HCT116 (cell line): ENCODE measurements at regions not wholly inside any gene's neighbourhood (a gene's known extent, or its start where the extent isn't known, plus 50 kb on each side); places are given as distances from the start of the nearest gene placed in this dataset.

ENCODE experiments used
- ATAC-seq: fragments of 200-7000 bp; cut with Tn5 transposase; 2 replicates; pipeline ENCODE4 v1.9.1; 2020; ENCODE audit warnings: mild to moderate bottlenecking, moderate library complexity
- BruUV-seq: library from RNA; stranded (reverse); fragments of 400-500 nt; replicated peaks from 2 replicates; lab custom pipeline; 2021; lab: Mats Ljungman, UMichigan
- CTCF ChIA-PET: fragments of 300-600 bp; sonication (Branson Sonifier 250); formaldehyde crosslinking; loops from one replicate; lab custom pipeline; 2021; ENCODE audit warnings: antibody characterized with exemption; lab: Charles Lee
- POLR2A ChIA-PET: fragments of 300-600, 350-600 bp; sonication (Branson Sonifier 250); formaldehyde crosslinking; loops from one replicate; lab custom pipeline; 2021; ENCODE audit warnings: antibody characterized with exemption; lab: Charles Lee
- RAD21 ChIA-PET, 2 experiments: fragments of 300-600 bp; sonication (Branson Sonifier 250); formaldehyde crosslinking; loops; one replicate each; lab custom pipeline; 2023; ENCODE audit warnings: low total read pairs in 2 of 2; ENCODE audit not compliant: uncharacterized antibody in 2 of 2, unreplicated experiment in 2 of 2, low non-redundant PET in 1 of 2; lab: Charles Lee
- DNase-seq: peaks from one replicate; pipeline ENCODE4 v3.0.0-alpha.2; 2010; ENCODE audit warnings: low read depth, low spot score
- H2AFZ ChIP-seq: fragments of 200-600 bp; shearing (Covaris generic), sonication (generic); 2 replicates; pipeline ENCODE4 v1.6.1; 2017; ENCODE audit warnings: low read depth, mixed run types, mixed read lengths, antibody characterized with exemption, low read length; ENCODE audit not compliant: poor library complexity, severe bottlenecking
- H3K27ac ChIP-seq: 2 replicates; pipeline ENCODE4 v1.5.1; 2012; ENCODE audit warnings: low read depth, low read length
- H3K27me3 ChIP-seq: fragments of 200-600 bp; sonication (generic); 2 replicates; pipeline ENCODE4 v1.6.1; 2016; ENCODE audit warnings: mixed run types, low read length, mixed read lengths; ENCODE audit not compliant: insufficient read depth
- H3K36me3 ChIP-seq, 2 experiments: fragments of 200-500 bp in 1 of 2; fragments of 200-600 bp in 1 of 2; sonication (Bioruptor generic) in 1 of 2; sonication (generic) in 1 of 2; 2 replicates each; pipeline versions ENCODE4 v1.5.1 to v1.6.1; 2014 to 2016; ENCODE audit warnings: low read length in 2 of 2, inconsistent platforms in 1 of 2, mixed read lengths in 1 of 2, mixed run types in 1 of 2; ENCODE audit not compliant: insufficient read depth in 2 of 2, control insufficient read depth in 1 of 2
- H3K4me1 ChIP-seq, 2 experiments: fragments of 200-600 bp in 1 of 2; sonication (generic) in 1 of 2; 2 replicates each; pipeline versions ENCODE4 v1.5.1 to v1.6.1; 2012 to 2017; ENCODE audit warnings: low read length in 2 of 2, inconsistent platforms in 1 of 2, mild to moderate bottlenecking in 1 of 2, mixed read lengths in 1 of 2, mixed run types in 1 of 2, moderate library complexity in 1 of 2; ENCODE audit not compliant: insufficient read depth in 2 of 2, control insufficient read depth in 1 of 2
- H3K4me2 ChIP-seq: fragments of 200-600 bp; sonication (generic); 2 replicates; pipeline ENCODE4 v1.6.1; 2017; ENCODE audit warnings: mixed run types, low read length, mixed read lengths
- H3K4me3 ChIP-seq, 2 experiments: fragments of 200-600 bp in 1 of 2; sonication (generic) in 1 of 2; replicated peaks in 1 of 2; 2 replicates each; pipeline ENCODE4 v1.5.1; 2011 to 2016; ENCODE audit warnings: low read length in 2 of 2, control low read depth in 1 of 2, low read depth in 1 of 2, mild to moderate bottlenecking in 1 of 2, mixed read lengths in 1 of 2, mixed run types in 1 of 2
- H3K79me2 ChIP-seq: fragments of 200-600 bp; sonication (generic); 2 replicates; pipeline ENCODE4 v1.6.1; 2017; ENCODE audit warnings: mild to moderate bottlenecking, mixed run types, low read length, moderate library complexity, mixed read lengths; ENCODE audit not compliant: insufficient read depth
- H3K9ac ChIP-seq: fragments of 200-600 bp; sonication (generic); 2 replicates; pipeline ENCODE4 v1.6.1; 2016; ENCODE audit warnings: low read length, mixed read lengths
- H3K9me2 ChIP-seq: fragments of 200-600 bp; sonication (generic), shearing (Covaris generic); 2 replicates; pipeline ENCODE4 v1.6.1; 2017; ENCODE audit warnings: mixed run types, mild to moderate bottlenecking, moderate library complexity; ENCODE audit not compliant: insufficient read depth
- H3K9me3 ChIP-seq, 2 experiments: fragments of 200-500 bp in 1 of 2; fragments of 200-600 bp in 1 of 2; sonication (Bioruptor generic) in 1 of 2; sonication (generic) in 1 of 2; 2 replicates each; pipeline ENCODE4 v1.6.1; 2014 to 2017; ENCODE audit warnings: low read length in 2 of 2, mixed read lengths in 2 of 2, inconsistent platforms in 1 of 2, low read depth in 1 of 2, mild to moderate bottlenecking in 1 of 2, mixed run types in 1 of 2, moderate library complexity in 1 of 2; ENCODE audit not compliant: control insufficient read depth in 1 of 2, insufficient read depth in 1 of 2
- H4K20me1 ChIP-seq: fragments of 200-600 bp; sonication (generic), shearing (Covaris generic); 2 replicates; pipeline ENCODE4 v1.6.1; 2017; ENCODE audit warnings: mixed run types, mild to moderate bottlenecking, moderate library complexity; ENCODE audit not compliant: insufficient read depth
- ATF3 ChIP-seq: IDR thresholded peaks from 2 replicates; pipeline ENCODE4 v1.6.1; 2012
- CBX3 ChIP-seq: IDR thresholded peaks from 2 replicates; pipeline ENCODE4 v1.6.1; 2012; ENCODE audit warnings: low read depth
- EGR1 ChIP-seq: IDR thresholded peaks from 2 replicates; pipeline ENCODE4 v1.6.1; 2012; ENCODE audit warnings: low read depth
- ELF1 ChIP-seq: IDR thresholded peaks from 2 replicates; pipeline ENCODE4 v1.6.1; 2012; ENCODE audit warnings: low read depth, borderline replicate concordance
- EZH2 ChIP-seq: fragments of 200-600 bp; sonication (generic); IDR thresholded peaks from 2 replicates; pipeline ENCODE4 v1.6.1; 2017; ENCODE audit warnings: antibody characterized with exemption, mixed run types
- EZH2phosphoT487 ChIP-seq: fragments of 200-600 bp; IDR thresholded peaks from 2 replicates; pipeline ENCODE4 v1.6.1; 2018; ENCODE audit warnings: antibody characterized with exemption, borderline replicate concordance
- POLR2AphosphoS5 ChIP-seq: IDR thresholded peaks from 2 replicates; pipeline ENCODE4 v1.6.1; 2011; ENCODE audit warnings: mild to moderate bottlenecking, low read depth, low read length, moderate library complexity
- RAD21 ChIP-seq: IDR thresholded peaks from 2 replicates; pipeline ENCODE4 v1.6.1; 2012; ENCODE audit warnings: low read depth, mild to moderate bottlenecking
- SP1 ChIP-seq: IDR thresholded peaks from 2 replicates; pipeline ENCODE4 v1.6.1; 2012; ENCODE audit warnings: low read depth
- SRF ChIP-seq: IDR thresholded peaks from 2 replicates; pipeline ENCODE4 v1.6.1; 2012; ENCODE audit warnings: low read depth
- TCF7L2 ChIP-seq: IDR thresholded peaks from 2 replicates; pipeline ENCODE4 v1.7.0; 2011; ENCODE audit warnings: borderline replicate concordance, inconsistent platforms; ENCODE audit not compliant: insufficient read depth, insufficient read length; ENCODE audit errors: extremely low read depth
- YY1 ChIP-seq: IDR thresholded peaks from 2 replicates; pipeline ENCODE4 v1.6.1; 2011; ENCODE audit warnings: low read length, low read depth, moderate library complexity, mild to moderate bottlenecking; ENCODE audit not compliant: insufficient replicate concordance; ENCODE audit errors: extremely low read depth
- ZFX ChIP-seq: fragments of 450-650 bp; IDR thresholded peaks from 2 replicates; pipeline ENCODE4 v1.6.1; 2017
- ZNF274 ChIP-seq: fragments of 200-500 bp; sonication (Bioruptor generic); IDR thresholded peaks from 2 replicates; pipeline ENCODE4 v1.6.1; 2014; ENCODE audit warnings: mild to moderate bottlenecking, low read depth, low read length, inconsistent platforms
- intact Hi-C: fragments of 100-400 bp; cut with micrococcal nuclease; formaldehyde crosslinking; loops from 2 replicates; pipeline ENCODE4 v1.10.0; 2022
- TF ChIP-seq, protein P1 (sequence below): IDR thresholded peaks from 2 replicates; pipeline ENCODE4 v1.6.1; 2012
- TF ChIP-seq, protein P2 (sequence below): IDR thresholded peaks from 2 replicates; pipeline ENCODE4 v1.6.1; 2012; ENCODE audit warnings: low read depth
- TF ChIP-seq, protein P3 (sequence below), 3 experiments: fragments of 200-600 bp in 1 of 3; sonication (generic) in 1 of 3; IDR thresholded peaks in 2 of 3; conservative IDR thresholded peaks in 1 of 3; 2 replicates each; pipeline ENCODE4 v1.5.1; 2012 to 2017; ENCODE audit warnings: low read depth in 2 of 3, low read length in 2 of 3, antibody characterized with exemption in 1 of 3, borderline replicate concordance in 1 of 3, control low read depth in 1 of 3, mild to moderate bottlenecking in 1 of 3, mixed read lengths in 1 of 3, mixed run types in 1 of 3, moderate library complexity in 1 of 3; ENCODE audit not compliant: insufficient read depth in 1 of 3

GRCh38 chr9:93390953-93391515 lies 60.5 kb upstream of the FAM120A start:
- Histone ChIP-seq H4K20me1 (no peaks in the 10 kb centered on the region), H2AFZ (no peak overlapping the region), H3K9ac (no peak overlapping the region), H3K36me3 (no peaks in the 10 kb centered on the region), H3K4me3 (no peak overlapping the region), H3K79me2 (no peaks in the 10 kb centered on the region), H3K27ac (no peak overlapping the region), H3K27me3 (no peaks in the 10 kb centered on the region), H3K9me2 (no peaks in the 10 kb centered on the region), H3K4me2 (no peak overlapping the region), H3K9me3 (no peaks in the 10 kb centered on the region), H3K4me1 (no peaks in the 10 kb centered on the region)
- CTCF ChIA-PET = interaction anchor here (1.3 kb wide), 1 partner anchor 38 kb away, joined by 3 read pairs; no protein-coding TSS in a partner anchor
- TF ChIP-seq ELF1 (no peak), TCF7L2 (no peak), ZFX (no peak), RAD21 (no peak), CBX3 (no peak), EZH2phosphoT487 (no peak), SP1 (no peak), ZNF274 (no peak), SRF (no peak), ATF3 (no peak)
- TF ChIP-seq, protein P1, sequence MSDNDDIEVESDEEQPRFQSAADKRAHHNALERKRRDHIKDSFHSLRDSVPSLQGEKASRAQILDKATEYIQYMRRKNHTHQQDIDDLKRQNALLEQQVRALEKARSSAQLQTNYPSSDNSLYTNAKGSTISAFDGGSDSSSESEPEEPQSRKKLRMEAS = no peak
- RAD21 ChIA-PET = no interaction called here
- POLR2A ChIA-PET = no interaction called here
- no TSS peak for BruUV-seq
- ATAC-seq (no peak), DNase-seq (no peak)
- intact Hi-C loops = no loop called here

GRCh38 chr9:93391898-93392297 lies 59.6 kb upstream of the FAM120A start:
- DNase-seq (no peak), ATAC-seq (no peak)
- no peak overlapping the region for H3K4me3 ChIP-seq
- H3K27me3 ChIP-seq = no peaks in the 10 kb centered on the region
- POLR2A ChIA-PET = no interaction called here
- H3K4me1 ChIP-seq = no peaks in the 10 kb centered on the region
- H3K27ac ChIP-seq = no peak overlapping the region
- no peak overlapping the region for H3K4me2 ChIP-seq
- no peak overlapping the region for H2AFZ ChIP-seq
- no peak overlapping the region for H3K9ac ChIP-seq
- no peaks in the 10 kb centered on the region for H4K20me1 ChIP-seq
- intact Hi-C loops = no loop called here
- no peaks in the 10 kb centered on the region for H3K9me2 ChIP-seq
- RAD21 ChIA-PET = no interaction called here
- H3K79me2 ChIP-seq = no peaks in the 10 kb centered on the region
- H3K36me3 ChIP-seq = no peaks in the 10 kb centered on the region
- CTCF ChIA-PET = no interaction called here
- BruUV-seq = no TSS peak
- H3K9me3 ChIP-seq = no peaks in the 10 kb centered on the region
- TF ChIP-seq, protein P2, sequence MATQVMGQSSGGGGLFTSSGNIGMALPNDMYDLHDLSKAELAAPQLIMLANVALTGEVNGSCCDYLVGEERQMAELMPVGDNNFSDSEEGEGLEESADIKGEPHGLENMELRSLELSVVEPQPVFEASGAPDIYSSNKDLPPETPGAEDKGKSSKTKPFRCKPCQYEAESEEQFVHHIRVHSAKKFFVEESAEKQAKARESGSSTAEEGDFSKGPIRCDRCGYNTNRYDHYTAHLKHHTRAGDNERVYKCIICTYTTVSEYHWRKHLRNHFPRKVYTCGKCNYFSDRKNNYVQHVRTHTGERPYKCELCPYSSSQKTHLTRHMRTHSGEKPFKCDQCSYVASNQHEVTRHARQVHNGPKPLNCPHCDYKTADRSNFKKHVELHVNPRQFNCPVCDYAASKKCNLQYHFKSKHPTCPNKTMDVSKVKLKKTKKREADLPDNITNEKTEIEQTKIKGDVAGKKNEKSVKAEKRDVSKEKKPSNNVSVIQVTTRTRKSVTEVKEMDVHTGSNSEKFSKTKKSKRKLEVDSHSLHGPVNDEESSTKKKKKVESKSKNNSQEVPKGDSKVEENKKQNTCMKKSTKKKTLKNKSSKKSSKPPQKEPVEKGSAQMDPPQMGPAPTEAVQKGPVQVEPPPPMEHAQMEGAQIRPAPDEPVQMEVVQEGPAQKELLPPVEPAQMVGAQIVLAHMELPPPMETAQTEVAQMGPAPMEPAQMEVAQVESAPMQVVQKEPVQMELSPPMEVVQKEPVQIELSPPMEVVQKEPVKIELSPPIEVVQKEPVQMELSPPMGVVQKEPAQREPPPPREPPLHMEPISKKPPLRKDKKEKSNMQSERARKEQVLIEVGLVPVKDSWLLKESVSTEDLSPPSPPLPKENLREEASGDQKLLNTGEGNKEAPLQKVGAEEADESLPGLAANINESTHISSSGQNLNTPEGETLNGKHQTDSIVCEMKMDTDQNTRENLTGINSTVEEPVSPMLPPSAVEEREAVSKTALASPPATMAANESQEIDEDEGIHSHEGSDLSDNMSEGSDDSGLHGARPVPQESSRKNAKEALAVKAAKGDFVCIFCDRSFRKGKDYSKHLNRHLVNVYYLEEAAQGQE = no peak
- no peak for TF ChIP-seq EGR1
- TF ChIP-seq, protein P3, sequence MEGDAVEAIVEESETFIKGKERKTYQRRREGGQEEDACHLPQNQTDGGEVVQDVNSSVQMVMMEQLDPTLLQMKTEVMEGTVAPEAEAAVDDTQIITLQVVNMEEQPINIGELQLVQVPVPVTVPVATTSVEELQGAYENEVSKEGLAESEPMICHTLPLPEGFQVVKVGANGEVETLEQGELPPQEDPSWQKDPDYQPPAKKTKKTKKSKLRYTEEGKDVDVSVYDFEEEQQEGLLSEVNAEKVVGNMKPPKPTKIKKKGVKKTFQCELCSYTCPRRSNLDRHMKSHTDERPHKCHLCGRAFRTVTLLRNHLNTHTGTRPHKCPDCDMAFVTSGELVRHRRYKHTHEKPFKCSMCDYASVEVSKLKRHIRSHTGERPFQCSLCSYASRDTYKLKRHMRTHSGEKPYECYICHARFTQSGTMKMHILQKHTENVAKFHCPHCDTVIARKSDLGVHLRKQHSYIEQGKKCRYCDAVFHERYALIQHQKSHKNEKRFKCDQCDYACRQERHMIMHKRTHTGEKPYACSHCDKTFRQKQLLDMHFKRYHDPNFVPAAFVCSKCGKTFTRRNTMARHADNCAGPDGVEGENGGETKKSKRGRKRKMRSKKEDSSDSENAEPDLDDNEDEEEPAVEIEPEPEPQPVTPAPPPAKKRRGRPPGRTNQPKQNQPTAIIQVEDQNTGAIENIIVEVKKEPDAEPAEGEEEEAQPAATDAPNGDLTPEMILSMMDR (IDR thresholded peaks at IDR 0.05 in 2 of 3, conservative IDR thresholded peaks at IDR 0.05 in 1 of 3; ENCODE audit: borderline replicate concordance in 1 of 3, insufficient read depth in 1 of 3, low read depth in 2 of 3, low read length in 2 of 3) = no peak; a peak in 1 of 6 replicates
- no peak for TF ChIP-seq YY1
- TF ChIP-seq EZH2 = no peak
- TF ChIP-seq POLR2AphosphoS5 = no peak
